H1 (cell line): ENCODE measurements at regions not wholly inside any gene's neighbourhood (a gene's known extent, or its start where the extent isn't known, plus 50 kb on each side); places are given as distances from the start of the nearest gene placed in this dataset.
"Not testable (repeated sequence)": the region's sequence is repeated elsewhere in the genome, so short reads cannot be mapped to it uniquely, and the experiment has no call there.

Source experiments
- CTCF ChIA-PET: fragments of 300-600 bp; sonication (Branson Sonifier 250); formaldehyde crosslinking; loops from one replicate; lab custom pipeline; 2021; ENCODE audit not compliant: partially characterized antibody; lab: Charles Lee
- POLR2A ChIA-PET: fragments of 300-600 bp; sonication (Branson Sonifier 250); formaldehyde crosslinking; loops from one replicate; lab custom pipeline; 2021; ENCODE audit warnings: inconsistent platforms; ENCODE audit not compliant: partially characterized antibody; lab: Charles Lee
- DNase-seq, 2 experiments: peaks; one replicate each; pipeline versions ENCODE4 v3.0.0 to v3.0.0-alpha.2; 2010 to 2022; ENCODE audit warnings: low spot score in 2 of 2, low read depth in 1 of 2, mixed read lengths in 1 of 2
- FAIRE-seq: peaks from 2 replicates; lab custom pipeline; 2011; peaks lifted over from hg19 to GRCh38; lab: Jason Lieb, UNC
- H2AFZ ChIP-seq: 2 replicates; pipeline ENCODE4 v1.8.1; 2012; ENCODE audit warnings: low read length, inconsistent platforms
- H2AK5ac ChIP-seq: 2 replicates; pipeline ENCODE4 v1.6.1; 2013; ENCODE audit warnings: low read depth, low read length
- H2BK120ac ChIP-seq: replicated peaks from 2 replicates; pipeline ENCODE3; 2013; ENCODE audit warnings: low read depth, low read length, inconsistent platforms
- H2BK12ac ChIP-seq: 2 replicates; pipeline ENCODE4 v1.6.1; 2013; ENCODE audit warnings: low read depth, low read length
- H2BK15ac ChIP-seq: 2 replicates; pipeline ENCODE4 v1.6.1; 2013; ENCODE audit warnings: low read length
- H2BK20ac ChIP-seq: 2 replicates; pipeline ENCODE4 v1.6.1; 2013; ENCODE audit warnings: low read length
- H2BK5ac ChIP-seq: 2 replicates; pipeline ENCODE4 v1.6.1; 2013; ENCODE audit warnings: low read depth, low read length
- H3K14ac ChIP-seq: 2 replicates; pipeline ENCODE4 v1.6.1; 2013; ENCODE audit warnings: inconsistent platforms; ENCODE audit not compliant: insufficient read length
- H3K18ac ChIP-seq: 2 replicates; pipeline ENCODE4 v1.6.1; 2013; ENCODE audit warnings: low read length; ENCODE audit errors: extremely low read depth
- H3K23ac ChIP-seq: 2 replicates; pipeline ENCODE4 v1.6.1; 2013; ENCODE audit warnings: inconsistent platforms; ENCODE audit not compliant: insufficient read length
- H3K23me2 ChIP-seq: 2 replicates; pipeline ENCODE4 v1.6.1; 2013; ENCODE audit warnings: low read depth, low read length
- H3K27ac ChIP-seq: 2 replicates; pipeline ENCODE4 v1.6.1; 2011; ENCODE audit warnings: low read depth, low read length, inconsistent platforms
- H3K27me3 ChIP-seq, 4 experiments: replicated peaks in 1 of 4; 1 replicate in 1 of 4; 2 replicates in 3 of 4; pipeline versions ENCODE4 v1.6.1 to v1.8.1; 2011 to 2013; ENCODE audit warnings: low read length in 3 of 4, mild to moderate bottlenecking in 3 of 4, inconsistent platforms in 2 of 4, mixed read lengths in 2 of 4, moderate library complexity in 1 of 4; ENCODE audit not compliant: control insufficient read depth in 3 of 4, insufficient read depth in 3 of 4; ENCODE audit errors: extremely low read depth in 1 of 4
- H3K36me3 ChIP-seq, 4 experiments: 2 replicates each; pipeline versions ENCODE4 v1.6.1 to v1.8.1; 2011 to 2013; ENCODE audit warnings: mild to moderate bottlenecking in 4 of 4, low read length in 3 of 4, moderate library complexity in 2 of 4, control low read depth in 1 of 4, inconsistent platforms in 1 of 4; ENCODE audit not compliant: insufficient read depth in 4 of 4, control insufficient read depth in 2 of 4
- H3K4ac ChIP-seq: replicated peaks from 2 replicates; pipeline ENCODE3; 2013; ENCODE audit warnings: low read length, low read depth, mixed read lengths, inconsistent platforms; ENCODE audit not compliant: insufficient read length
- H3K4me1 ChIP-seq, 4 experiments: replicated peaks in 1 of 4; 1 replicate in 1 of 4; 2 replicates in 3 of 4; pipeline versions ENCODE4 v1.6.1 to v1.8.1; 2011 to 2013; ENCODE audit warnings: low read length in 3 of 4, inconsistent platforms in 2 of 4, mixed read lengths in 1 of 4; ENCODE audit not compliant: insufficient read depth in 4 of 4, control insufficient read depth in 3 of 4
- H3K4me2 ChIP-seq, 2 experiments: 2 replicates each; pipeline versions ENCODE4 v1.6.1 to v1.8.1; 2011 to 2013; ENCODE audit warnings: low read depth in 2 of 2, low read length in 2 of 2, control low read depth in 1 of 2, inconsistent platforms in 1 of 2, mild to moderate bottlenecking in 1 of 2; ENCODE audit not compliant: insufficient read depth in 1 of 2
- H3K4me3 ChIP-seq, 4 experiments: fragments of 200-600, 300-600 bp in 1 of 4; sonication (generic), shearing (Covaris generic), sonication (Bioruptor Twin) in 1 of 4; 2 replicates each; pipeline versions ENCODE4 v1.5.1 to v1.8.1; 2011 to 2016; ENCODE audit warnings: low read length in 4 of 4, low read depth in 3 of 4, control low read depth in 2 of 4, inconsistent platforms in 2 of 4, mild to moderate bottlenecking in 2 of 4, mixed read lengths in 1 of 4, moderate library complexity in 1 of 4; ENCODE audit not compliant: insufficient read depth in 2 of 4; ENCODE audit errors: extremely low read depth in 1 of 4
- H3K56ac ChIP-seq: replicated peaks from 2 replicates; pipeline ENCODE3; 2013; ENCODE audit warnings: low read depth, mild to moderate bottlenecking, mixed read lengths, low read length, inconsistent platforms; ENCODE audit not compliant: insufficient read length
- H3K79me1 ChIP-seq: 2 replicates; pipeline ENCODE4 v1.6.1; 2013; ENCODE audit warnings: low read depth, low read length, control low read depth
- H3K79me2 ChIP-seq, 2 experiments: 2 replicates each; pipeline versions ENCODE4 v1.6.1 to v1.8.1; 2012 to 2013; ENCODE audit warnings: low read length in 2 of 2, mild to moderate bottlenecking in 2 of 2, inconsistent platforms in 1 of 2; ENCODE audit not compliant: insufficient read depth in 2 of 2, control insufficient read depth in 1 of 2
- H3K9ac ChIP-seq, 4 experiments: replicated peaks in 1 of 4; 1 replicate in 1 of 4; 2 replicates in 3 of 4; pipeline versions ENCODE4 v1.6.1 to v1.8.1; 2011 to 2013; ENCODE audit warnings: low read depth in 3 of 4, low read length in 3 of 4, control low read depth in 2 of 4, mild to moderate bottlenecking in 2 of 4, moderate library complexity in 2 of 4, inconsistent platforms in 1 of 4; ENCODE audit errors: extremely low read depth in 1 of 4
- H3K9me3 ChIP-seq, 2 experiments: 2 replicates each; pipeline versions ENCODE4 v1.6.1 to v1.8.1; 2012 to 2013; ENCODE audit warnings: mild to moderate bottlenecking in 2 of 2, moderate library complexity in 2 of 2, control low read depth in 1 of 2, inconsistent platforms in 1 of 2, low read depth in 1 of 2, low read length in 1 of 2, mixed read lengths in 1 of 2; ENCODE audit not compliant: insufficient read depth in 2 of 2
- H4K20me1 ChIP-seq, 2 experiments: replicated peaks in 1 of 2; 2 replicates each; pipeline versions ENCODE3 to v1.8.1; 2011 to 2013; ENCODE audit warnings: inconsistent platforms in 2 of 2, low read length in 2 of 2, mild to moderate bottlenecking in 1 of 2; ENCODE audit not compliant: insufficient read depth in 2 of 2, control insufficient read depth in 1 of 2
- H4K5ac ChIP-seq: 2 replicates; pipeline ENCODE4 v1.6.1; 2013; ENCODE audit warnings: low read length, low read depth, mixed read lengths, inconsistent platforms; ENCODE audit not compliant: insufficient read length
- H4K8ac ChIP-seq: 2 replicates; pipeline ENCODE4 v1.8.0; 2013; ENCODE audit warnings: mild to moderate bottlenecking, moderate library complexity, low read length, inconsistent platforms; ENCODE audit not compliant: insufficient read depth; ENCODE audit errors: extremely low read depth
- H4K91ac ChIP-seq: replicated peaks from 2 replicates; pipeline ENCODE3; 2013; ENCODE audit warnings: low read length, mixed read lengths, inconsistent platforms; ENCODE audit not compliant: insufficient read length
- PHF8 ChIP-seq: fragments of 200-600 bp; sonication (generic); conservative IDR thresholded peaks from 2 replicates; pipeline ENCODE4 v1.7.1; 2012; ENCODE audit warnings: low read depth, mild to moderate bottlenecking, inconsistent platforms, low read length, moderate library complexity
- WGBS, 2 experiments: shearing (Covaris generic) in 1 of 2; methylation state at CpG; one replicate each; pipeline versions ENCODE4 v1.1.6 to v1.1.7; 2013 to 2015; ENCODE audit warnings: low lambda C conversion rate in 2 of 2, mixed read lengths in 2 of 2, inconsistent platforms in 1 of 2, low coverage in 1 of 2, missing lambda C conversion rate in 1 of 2; ENCODE audit not compliant: insufficient replicate concordance in 2 of 2, insufficient coverage in 1 of 2, insufficient read length in 1 of 2; ENCODE audit errors: extremely low coverage in 1 of 2, missing lambda C conversion rate in 1 of 2; 5-methylcytosine and 5-hydroxymethylcytosine counted together

GRCh38 chr13:111630406-111630805, 310.0 kb downstream of the TEX29 start (continued):
- no peak for TF ChIP-seq PHF8

GRCh38 chr13:111631271-111631670, 310.8 kb downstream of the TEX29 start:
- H3K14ac ChIP-seq, H3K79me1 ChIP-seq, H2AFZ ChIP-seq, H3K27me3 ChIP-seq, H4K8ac ChIP-seq, H3K23me2 ChIP-seq, H3K79me2 ChIP-seq, POLR2A ChIA-PET, H2BK15ac ChIP-seq, H3K56ac ChIP-seq, H3K4me2 ChIP-seq, H2BK120ac ChIP-seq, DNase-seq, H2BK12ac ChIP-seq, H3K9me3 ChIP-seq, H4K91ac ChIP-seq, H2BK5ac ChIP-seq, H4K20me1 ChIP-seq, H3K36me3 ChIP-seq, FAIRE-seq, H2BK20ac ChIP-seq, H3K9ac ChIP-seq, H3K4me3 ChIP-seq, H3K23ac ChIP-seq, H2AK5ac ChIP-seq, H3K4ac ChIP-seq, H3K27ac ChIP-seq, H3K18ac ChIP-seq, H4K5ac ChIP-seq: not testable (repeated sequence)
- peaks cover 5 to 21% (median 16%) of the 10 kb centered on the region in 4 experiments for H3K4me1 ChIP-seq
- 50% methylated on average over 2 of the region's 5 CpGs; no CpG with 5 or more reads in 1 of the 2 experiments for WGBS, 2 experiments
- CTCF ChIA-PET: interaction anchor here (0.8 to 2.1 kb wide), 6 partner anchors 9 to 156 kb away, joined by 3 to 7 read pairs (median 6); no protein-coding TSS in a partner anchor
